ENCODE measurements at regions not wholly inside any gene's neighbourhood (a gene's known extent, or its start where the extent isn't known, plus 50 kb on each side); places are given as distances from the start of the nearest gene placed in this dataset.

DNA sequence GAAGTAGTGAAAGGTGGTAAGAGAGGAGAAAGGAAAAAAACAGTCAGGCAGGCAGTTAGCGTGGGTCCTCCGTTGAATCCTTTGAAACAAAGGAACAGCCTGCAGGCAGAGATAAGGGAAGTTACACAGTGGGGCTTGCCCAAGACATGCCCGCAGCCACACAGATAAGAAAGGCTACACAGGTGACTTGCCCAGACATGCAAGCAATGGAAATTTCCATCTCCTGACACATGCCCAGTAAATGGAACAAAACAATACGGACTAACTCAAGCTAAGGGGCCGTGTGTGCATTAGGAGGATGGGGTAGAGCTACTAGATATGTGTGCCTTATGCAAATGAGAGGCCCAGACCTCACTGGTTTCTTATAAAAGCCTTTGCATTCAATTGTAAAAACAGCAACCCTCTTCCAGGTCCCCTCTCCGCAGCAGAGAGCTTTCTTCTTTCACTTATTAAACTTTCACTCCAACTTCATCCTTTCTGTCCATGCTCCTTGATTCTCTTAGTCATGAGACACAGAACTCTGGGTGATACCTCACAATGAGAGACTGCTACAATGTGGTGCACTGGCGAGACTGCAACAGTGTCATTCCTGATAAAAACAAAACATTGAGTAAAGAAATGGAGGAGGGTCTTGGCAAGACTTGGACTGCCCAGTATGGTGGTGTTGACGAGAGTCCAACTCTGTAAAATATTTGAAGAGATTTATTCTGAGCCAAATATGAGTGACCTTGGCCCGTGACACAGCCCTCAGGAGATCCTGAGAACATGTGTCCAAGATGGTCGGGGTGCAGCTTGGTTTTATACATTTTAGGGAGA, 997.4 kb upstream of the PRKX start:
- Histone ChIP-seq H3K36me3 (ENCODE audit: control insufficient read depth, low read length) (no peaks in the 10 kb centered on the region), H3K9me3 (ENCODE audit: control insufficient read depth, insufficient read depth, low read length) (no peaks in the 10 kb centered on the region), H3K27ac (ENCODE audit: low read depth, low read length) (no peak overlapping the region), H3K9me2 (replicated peaks; ENCODE audit: control insufficient read depth, low read length) (no peaks in the 10 kb centered on the region), H3K4me2 (ENCODE audit: low read length) (no peak overlapping the region), H3F3A (ENCODE audit: control insufficient read depth, insufficient read depth) (no peaks in the 10 kb centered on the region), H3K4me3 (ENCODE audit: low read length) (no peak overlapping the region), H3K79me2 (ENCODE audit: control insufficient read depth, low read length) (no peaks in the 10 kb centered on the region), H4K20me1 (ENCODE audit: control insufficient read depth, insufficient read depth, low read depth, low read length) (no peaks in the 10 kb centered on the region), H3K27me3 (ENCODE audit: control insufficient read depth, low read length) (no peaks in the 10 kb centered on the region), H3K4me1 (ENCODE audit: control insufficient read depth, low read length) (no peaks in the 10 kb centered on the region)
- TF ChIP-seq, protein P1, sequence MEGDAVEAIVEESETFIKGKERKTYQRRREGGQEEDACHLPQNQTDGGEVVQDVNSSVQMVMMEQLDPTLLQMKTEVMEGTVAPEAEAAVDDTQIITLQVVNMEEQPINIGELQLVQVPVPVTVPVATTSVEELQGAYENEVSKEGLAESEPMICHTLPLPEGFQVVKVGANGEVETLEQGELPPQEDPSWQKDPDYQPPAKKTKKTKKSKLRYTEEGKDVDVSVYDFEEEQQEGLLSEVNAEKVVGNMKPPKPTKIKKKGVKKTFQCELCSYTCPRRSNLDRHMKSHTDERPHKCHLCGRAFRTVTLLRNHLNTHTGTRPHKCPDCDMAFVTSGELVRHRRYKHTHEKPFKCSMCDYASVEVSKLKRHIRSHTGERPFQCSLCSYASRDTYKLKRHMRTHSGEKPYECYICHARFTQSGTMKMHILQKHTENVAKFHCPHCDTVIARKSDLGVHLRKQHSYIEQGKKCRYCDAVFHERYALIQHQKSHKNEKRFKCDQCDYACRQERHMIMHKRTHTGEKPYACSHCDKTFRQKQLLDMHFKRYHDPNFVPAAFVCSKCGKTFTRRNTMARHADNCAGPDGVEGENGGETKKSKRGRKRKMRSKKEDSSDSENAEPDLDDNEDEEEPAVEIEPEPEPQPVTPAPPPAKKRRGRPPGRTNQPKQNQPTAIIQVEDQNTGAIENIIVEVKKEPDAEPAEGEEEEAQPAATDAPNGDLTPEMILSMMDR (IDR thresholded peaks at IDR 0.05; ENCODE audit: low read depth, low read length, poor library complexity, severe bottlenecking) = no peak
- TF ChIP-seq EZH2phosphoT487 (IDR thresholded peaks at IDR 0.05; ENCODE audit: borderline replicate concordance, low read length) = no peak

DNA sequence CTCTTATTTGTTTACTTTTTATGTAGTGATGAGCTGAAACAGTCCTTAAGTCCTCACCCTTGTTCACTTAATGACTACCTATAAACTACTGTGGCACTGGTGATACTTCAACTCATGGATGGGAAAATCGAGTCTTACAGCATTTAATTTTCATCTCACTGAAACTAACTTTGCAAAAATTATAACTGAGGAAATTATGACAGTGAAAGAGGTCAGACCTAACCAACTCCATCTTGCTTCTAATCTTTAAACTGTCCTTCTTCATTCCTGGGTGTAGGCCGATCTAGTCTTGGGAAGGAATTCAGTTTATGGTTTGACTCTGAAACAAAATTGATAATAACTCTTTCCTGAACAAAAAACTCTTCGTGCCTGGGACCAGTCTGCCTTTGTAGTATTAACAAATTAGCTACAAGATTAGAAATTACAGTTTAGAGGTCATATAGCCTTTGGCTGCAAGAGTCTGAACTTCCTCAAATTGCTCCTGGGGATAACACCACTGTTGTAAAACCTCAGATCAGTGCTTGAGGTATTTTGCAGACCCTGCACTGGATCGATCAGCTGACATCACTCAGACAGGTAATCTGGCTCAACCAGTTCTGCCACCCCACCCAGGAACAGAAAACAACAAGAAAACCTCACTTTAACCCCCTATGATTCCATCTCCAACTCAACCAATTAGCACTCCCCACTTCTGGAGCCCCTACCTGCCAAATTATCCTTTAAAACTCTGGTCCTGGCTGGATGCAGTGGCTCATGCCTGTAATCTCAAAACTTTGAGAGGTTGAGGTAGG, 995.7 kb upstream of the PRKX start:
- H3K9me3 ChIP-seq (ENCODE audit: control insufficient read depth, insufficient read depth, low read length) = no peaks in the 10 kb centered on the region
- H3K4me3 ChIP-seq (ENCODE audit: low read length) = no peak overlapping the region
- H4K20me1 ChIP-seq (ENCODE audit: control insufficient read depth, insufficient read depth, low read depth, low read length) = no peaks in the 10 kb centered on the region
- no peak overlapping the region for H3K27ac ChIP-seq (ENCODE audit: low read depth, low read length)
- TF ChIP-seq, protein P1 (IDR thresholded peaks at IDR 0.05; ENCODE audit: low read depth, low read length, poor library complexity, severe bottlenecking) = no peak
- no peak for TF ChIP-seq EZH2phosphoT487 (IDR thresholded peaks at IDR 0.05; ENCODE audit: borderline replicate concordance, low read length)
- no peaks in the 10 kb centered on the region for H3F3A ChIP-seq (ENCODE audit: control insufficient read depth, insufficient read depth)
- H3K4me1 ChIP-seq (ENCODE audit: control insufficient read depth, low read length) = no peaks in the 10 kb centered on the region
- H3K27me3 ChIP-seq (ENCODE audit: control insufficient read depth, low read length) = no peaks in the 10 kb centered on the region
- no peak overlapping the region for H3K4me2 ChIP-seq (ENCODE audit: low read length)
- no peaks in the 10 kb centered on the region for H3K9me2 ChIP-seq (replicated peaks; ENCODE audit: control insufficient read depth, low read length)
- no peaks in the 10 kb centered on the region for H3K36me3 ChIP-seq (ENCODE audit: control insufficient read depth, low read length)
- H3K79me2 ChIP-seq (ENCODE audit: control insufficient read depth, low read length) = no peaks in the 10 kb centered on the region

DNA sequence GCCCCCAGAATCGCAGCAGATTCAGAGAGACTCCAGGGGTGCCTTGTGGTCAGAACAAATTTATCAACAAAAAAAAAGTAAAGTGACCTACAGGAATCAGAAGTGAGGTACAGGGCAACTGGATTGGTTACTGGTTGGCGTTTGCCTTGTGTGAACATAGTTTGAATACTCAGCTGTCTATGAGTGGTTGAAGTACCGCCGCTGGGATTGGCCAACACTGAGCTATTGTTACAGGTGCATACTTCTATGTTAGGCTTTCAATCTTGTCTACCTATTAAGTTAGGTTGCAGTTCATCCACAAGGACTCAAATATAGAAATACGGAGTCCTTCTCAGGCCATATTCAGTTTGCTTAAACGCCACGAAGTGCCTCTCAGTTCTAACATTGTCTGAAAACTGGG, 993.5 kb upstream of the PRKX start:
- no peak overlapping the region for H3K4me3 ChIP-seq (ENCODE audit: low read length)
- H3F3A ChIP-seq (ENCODE audit: control insufficient read depth, insufficient read depth) = no peaks in the 10 kb centered on the region
- H3K4me1 ChIP-seq (ENCODE audit: control insufficient read depth, low read length) = no peaks in the 10 kb centered on the region
- no peaks in the 10 kb centered on the region for H4K20me1 ChIP-seq (ENCODE audit: control insufficient read depth, insufficient read depth, low read depth, low read length)
- no peaks in the 10 kb centered on the region for H3K9me3 ChIP-seq (ENCODE audit: control insufficient read depth, insufficient read depth, low read length)
- no peaks in the 10 kb centered on the region for H3K79me2 ChIP-seq (ENCODE audit: control insufficient read depth, low read length)
- TF ChIP-seq, protein P1 (IDR thresholded peaks at IDR 0.05; ENCODE audit: low read depth, low read length, poor library complexity, severe bottlenecking) = no peak
- TF ChIP-seq EZH2phosphoT487 (IDR thresholded peaks at IDR 0.05; ENCODE audit: borderline replicate concordance, low read length) = no peak
- H3K27me3 ChIP-seq (ENCODE audit: control insufficient read depth, low read length) = no peaks in the 10 kb centered on the region
- no peaks in the 10 kb centered on the region for H3K9me2 ChIP-seq (replicated peaks; ENCODE audit: control insufficient read depth, low read length)
- H3K36me3 ChIP-seq (ENCODE audit: control insufficient read depth, low read length) = no peaks in the 10 kb centered on the region
- H3K4me2 ChIP-seq (ENCODE audit: low read length) = no peak overlapping the region
- no peak overlapping the region for H3K27ac ChIP-seq (ENCODE audit: low read depth, low read length)

Data from DOHH2 (cell line).